Retinal pigment epithelial cell (primary cell): ENCODE measurements at regions not wholly inside any gene's neighbourhood (a gene's known extent, or its start where the extent isn't known, plus 50 kb on each side); places are given as distances from the start of the nearest gene placed in this dataset.
A peak's percentile ranks its signal among the peaks of the same experiment; 100 is the strongest.

Experiments used
- DNase-seq: peaks from one replicate; pipeline ENCODE4 v3.0.0-alpha.2; 2010; ENCODE audit warnings: low read depth
- H3K4me3 ChIP-seq: 2 replicates; pipeline ENCODE4 v1.5.1; 2011; ENCODE audit warnings: mild to moderate bottlenecking, low read length, control low read depth, moderate library complexity
- TF ChIP-seq, protein P1 (sequence below): conservative IDR thresholded peaks from 2 replicates; pipeline ENCODE4 v1.5.1; 2011; ENCODE audit warnings: low read depth, low read length, control low read depth, inconsistent platforms

DNA sequence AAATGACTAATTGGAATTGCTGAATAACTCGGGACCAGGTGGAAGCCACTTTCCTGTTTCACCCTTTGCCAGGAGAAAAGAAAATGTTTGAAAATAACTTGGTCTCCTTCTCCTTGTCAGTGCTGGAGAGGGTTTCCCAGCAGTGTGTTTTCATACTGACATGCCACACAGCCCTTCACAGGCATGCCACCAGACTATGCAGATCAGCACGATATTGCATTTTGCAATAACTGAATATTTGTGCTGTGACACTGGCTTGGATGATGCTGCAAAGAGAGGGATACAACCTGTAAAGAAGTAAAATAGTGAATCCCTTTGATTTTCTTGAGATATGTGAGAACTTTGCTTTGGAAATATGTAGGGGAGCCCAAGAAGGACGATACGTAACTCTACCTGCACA, 200.0 kb upstream of the NAV2 start:
- DNase-seq: no peak
- TF ChIP-seq, protein P1, sequence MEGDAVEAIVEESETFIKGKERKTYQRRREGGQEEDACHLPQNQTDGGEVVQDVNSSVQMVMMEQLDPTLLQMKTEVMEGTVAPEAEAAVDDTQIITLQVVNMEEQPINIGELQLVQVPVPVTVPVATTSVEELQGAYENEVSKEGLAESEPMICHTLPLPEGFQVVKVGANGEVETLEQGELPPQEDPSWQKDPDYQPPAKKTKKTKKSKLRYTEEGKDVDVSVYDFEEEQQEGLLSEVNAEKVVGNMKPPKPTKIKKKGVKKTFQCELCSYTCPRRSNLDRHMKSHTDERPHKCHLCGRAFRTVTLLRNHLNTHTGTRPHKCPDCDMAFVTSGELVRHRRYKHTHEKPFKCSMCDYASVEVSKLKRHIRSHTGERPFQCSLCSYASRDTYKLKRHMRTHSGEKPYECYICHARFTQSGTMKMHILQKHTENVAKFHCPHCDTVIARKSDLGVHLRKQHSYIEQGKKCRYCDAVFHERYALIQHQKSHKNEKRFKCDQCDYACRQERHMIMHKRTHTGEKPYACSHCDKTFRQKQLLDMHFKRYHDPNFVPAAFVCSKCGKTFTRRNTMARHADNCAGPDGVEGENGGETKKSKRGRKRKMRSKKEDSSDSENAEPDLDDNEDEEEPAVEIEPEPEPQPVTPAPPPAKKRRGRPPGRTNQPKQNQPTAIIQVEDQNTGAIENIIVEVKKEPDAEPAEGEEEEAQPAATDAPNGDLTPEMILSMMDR: no peak
- H3K4me3 ChIP-seq: no peak overlapping the region

DNA sequence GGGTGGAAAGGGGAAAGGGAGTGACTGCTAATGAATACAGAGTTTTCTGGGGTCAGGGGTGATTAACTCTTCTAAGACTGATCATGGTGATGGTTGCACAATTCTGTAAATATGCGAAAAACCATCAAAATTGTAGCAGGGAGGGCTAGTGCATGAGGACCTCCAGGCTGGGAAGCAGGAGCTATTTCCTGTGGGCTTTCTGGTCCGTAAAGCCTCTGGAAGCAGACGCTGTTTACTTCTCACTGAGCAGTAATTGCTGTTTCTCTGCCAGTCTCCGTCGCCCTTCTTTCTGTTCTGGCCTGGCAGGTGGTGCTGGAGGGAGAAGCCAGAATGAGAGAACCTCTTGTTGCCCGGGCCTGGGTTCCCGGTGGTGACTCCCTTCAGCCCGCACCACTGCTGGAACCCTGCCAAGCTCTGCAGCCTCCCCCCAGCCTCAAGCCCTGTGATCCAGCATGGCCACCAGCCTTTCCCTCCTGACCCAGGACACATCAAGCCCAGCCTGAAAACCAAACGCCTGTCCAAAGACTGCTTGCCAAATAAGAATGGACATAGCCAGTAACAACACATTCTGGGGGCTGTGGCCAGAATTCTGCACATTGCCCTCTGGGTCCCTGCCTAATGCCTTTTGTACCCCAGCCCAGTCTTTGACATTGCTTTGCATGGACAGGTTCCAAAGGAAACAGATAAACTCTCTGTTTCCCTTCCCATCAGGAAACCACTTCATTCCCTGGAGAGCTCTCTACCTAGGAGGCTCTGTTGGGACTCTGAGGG, 201.0 kb upstream of the NAV2 start:
- no peak for DNase-seq
- TF ChIP-seq, protein P1: no peak
- H3K4me3 ChIP-seq: no peak overlapping the region

DNA sequence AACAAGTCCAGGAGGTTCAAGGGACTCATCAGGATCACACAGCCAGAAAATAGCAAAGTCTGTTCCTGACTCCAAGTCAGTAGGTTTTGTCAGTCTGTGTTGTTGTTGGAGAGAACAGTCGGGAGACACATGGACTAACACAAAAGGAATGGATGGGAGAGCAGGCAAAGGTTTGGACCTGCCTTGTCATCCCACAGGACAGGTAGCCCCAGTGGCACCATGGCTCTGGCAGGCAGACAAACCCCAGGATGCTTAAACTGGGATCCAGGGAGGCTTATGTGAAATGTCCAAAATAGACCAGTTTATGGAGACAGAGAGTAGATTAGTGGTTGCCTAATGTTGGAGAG, 201.6 kb upstream of the NAV2 start:
- no peak overlapping the region for H3K4me3 ChIP-seq
- no peak for DNase-seq
- TF ChIP-seq, protein P1: no peak

DNA sequence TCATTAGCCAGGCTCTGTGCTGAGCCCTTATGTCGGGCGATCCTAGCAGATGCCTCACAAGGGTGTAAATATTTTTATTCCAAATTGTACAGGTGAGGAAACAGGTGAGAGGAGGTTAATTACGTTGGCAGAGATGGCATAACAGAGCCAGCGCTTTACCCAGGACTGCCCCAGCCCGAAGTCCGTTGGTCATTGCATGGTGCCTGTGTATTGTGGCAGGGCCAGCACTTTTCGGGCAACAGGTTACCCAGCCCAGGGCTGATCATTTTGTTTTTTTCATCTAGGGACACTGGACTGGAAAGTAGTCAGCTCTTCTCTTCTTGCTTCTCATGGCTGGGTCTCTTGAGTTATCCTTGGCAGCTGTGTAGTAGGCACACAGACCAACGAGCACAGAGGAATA, 202.2 kb upstream of the NAV2 start:
- TF ChIP-seq, protein P1: no peak
- H3K4me3 ChIP-seq: no peak overlapping the region
- DNase-seq: no peak

DNA sequence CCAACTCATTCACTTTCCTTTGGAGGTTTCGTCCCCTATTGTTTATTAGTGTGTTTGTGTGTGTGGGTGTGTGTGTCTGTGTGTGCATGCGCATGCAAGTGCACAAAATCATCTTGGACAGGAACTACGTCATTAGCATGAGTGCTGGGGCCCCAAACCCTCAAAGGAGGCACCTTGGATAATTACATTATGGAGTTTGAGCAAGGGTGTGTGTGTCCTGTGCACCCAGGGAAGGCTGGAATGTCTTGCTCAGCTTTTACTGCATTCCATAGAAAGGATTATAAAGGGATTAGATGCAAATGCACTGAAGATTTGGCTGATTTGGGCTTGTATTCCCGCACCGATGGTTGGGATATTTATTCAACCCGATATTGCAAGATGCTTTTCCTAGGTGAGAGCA, 203.4 kb upstream of the NAV2 start:
- no peak overlapping the region for H3K4me3 ChIP-seq
- DNase-seq: peak; percentile 74
- TF ChIP-seq, protein P1: no peak

DNA sequence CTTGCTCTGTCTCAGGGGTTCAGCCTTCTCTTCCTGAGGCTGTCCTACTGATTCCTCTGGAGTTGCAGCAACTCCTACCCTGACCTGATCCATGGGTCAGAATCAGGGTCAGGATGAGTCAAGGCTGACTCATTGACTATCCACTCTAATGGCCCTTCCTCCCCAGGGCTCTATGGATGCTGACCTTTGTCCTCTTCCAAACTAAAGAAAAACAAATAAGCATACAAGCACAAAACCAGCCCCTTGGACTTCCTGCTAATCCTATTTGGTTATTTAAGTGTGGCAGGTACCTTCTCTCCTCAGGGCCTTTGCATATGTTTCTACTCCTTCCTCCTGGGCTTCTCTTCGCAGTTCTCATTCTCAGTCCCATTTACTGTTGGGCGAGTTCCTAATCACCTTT, 204.5 kb upstream of the NAV2 start:
- no peak for DNase-seq
- no peak overlapping the region for H3K4me3 ChIP-seq
- TF ChIP-seq, protein P1: no peak

DNA sequence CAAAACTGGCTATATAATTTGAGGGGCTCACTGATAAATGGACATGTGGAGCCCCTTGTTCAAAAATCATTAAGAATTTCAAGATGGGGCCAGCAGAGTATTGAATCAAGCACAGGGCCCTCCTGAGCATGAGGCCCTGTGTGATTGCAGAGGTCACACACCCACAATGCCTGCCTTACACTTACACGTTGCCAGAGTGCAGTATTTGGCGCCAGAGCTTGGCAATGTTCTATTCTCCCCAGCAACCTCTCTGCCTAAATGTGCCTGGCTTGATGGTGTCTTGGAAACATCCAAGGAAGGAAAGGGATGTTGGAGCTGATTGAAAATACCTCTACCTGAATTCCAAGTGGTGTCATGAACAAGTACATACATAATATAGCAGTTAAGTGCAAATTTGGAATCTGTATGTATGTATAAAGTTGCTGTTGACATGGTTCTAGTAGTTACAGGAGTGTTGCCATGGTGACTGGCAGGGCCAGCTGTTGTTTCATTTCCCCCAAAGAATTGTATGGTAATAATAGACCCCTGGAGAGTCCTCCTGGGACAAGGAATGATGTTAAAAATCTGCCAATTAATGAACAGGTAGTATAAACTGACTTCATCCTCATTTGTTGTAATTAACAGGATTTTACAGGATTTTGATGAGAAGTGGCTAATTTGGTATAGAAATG, 205.7 kb upstream of the NAV2 start:
- DNase-seq: no peak
- TF ChIP-seq, protein P1: no peak
- H3K4me3 ChIP-seq: no peak overlapping the region
